H1 (cell line): ENCODE measurements at regions not wholly inside any gene's neighbourhood (a gene's known extent, or its start where the extent isn't known, plus 50 kb on each side); places are given as distances from the start of the nearest gene placed in this dataset.

Experiments used
- ATF3 ChIP-seq: IDR thresholded peaks from 2 replicates; pipeline ENCODE4 v1.6.1; 2011; ENCODE audit warnings: low read depth, mild to moderate bottlenecking, low read length; ENCODE audit not compliant: insufficient read depth
- CBX8 ChIP-seq: fragments of 300-800, 300-1000 bp; sonication (generic); IDR thresholded peaks from 2 replicates; pipeline ENCODE4 v1.7.1; 2016; ENCODE audit warnings: low read depth, low read length, borderline replicate concordance
- CEBPB ChIP-seq: IDR thresholded peaks from 2 replicates; pipeline ENCODE4 v1.6.1; 2012; ENCODE audit warnings: low read depth, low read length
- CHD2 ChIP-seq: IDR thresholded peaks from 2 replicates; pipeline ENCODE4 v1.6.1; 2012; ENCODE audit warnings: low read length, improper control_type of control experiment
- CHD7 ChIP-seq: fragments of 300-600 bp; sonication (generic); IDR thresholded peaks from 2 replicates; pipeline ENCODE4 v1.7.1; 2012; ENCODE audit warnings: low read length, moderate library complexity, mild to moderate bottlenecking, inconsistent platforms; ENCODE audit not compliant: insufficient replicate concordance
- E2F6 ChIP-seq: IDR thresholded peaks from 2 replicates; pipeline ENCODE4 v1.6.1; 2012; ENCODE audit warnings: inconsistent platforms
- EGR1 ChIP-seq: IDR thresholded peaks from 2 replicates; pipeline ENCODE4 v1.6.1; 2011; ENCODE audit warnings: low read depth, low read length, borderline replicate concordance
- EZH2 ChIP-seq: fragments of 200-600 bp; sonication (generic); IDR thresholded peaks from 2 replicates; pipeline ENCODE4 v1.7.1; 2012; ENCODE audit warnings: low read depth, mild to moderate bottlenecking, moderate library complexity, low read length, inconsistent platforms; ENCODE audit not compliant: severe bottlenecking
- JUN ChIP-seq: IDR thresholded peaks from 2 replicates; pipeline ENCODE4 v1.6.1; 2011; ENCODE audit warnings: low read depth, mild to moderate bottlenecking, improper control_type of control experiment, low read length
- KDM1A ChIP-seq: fragments of 200-600, 300-600 bp; sonication (generic); IDR thresholded peaks from 2 replicates; pipeline ENCODE4 v1.7.1; 2016; ENCODE audit warnings: mild to moderate bottlenecking, low read length, borderline replicate concordance
- RFX5 ChIP-seq: IDR thresholded peaks from 2 replicates; pipeline ENCODE4 v1.6.1; 2011; ENCODE audit warnings: low read depth, low read length, improper control_type of control experiment, borderline replicate concordance

- TF ChIP-seq CHD7 (no peak), EGR1 (no peak), JUN (no peak), RFX5 (no peak), CHD2 (no peak), ATF3 (no peak), KDM1A (no peak), CEBPB (no peak), E2F6 (no peak), EZH2 (no peak), CBX8 (no peak)
These were observed 150.1 kb upstream of the IVNS1ABP start (continued) for GRCh38 chr1:185467122-185467521.
